Transverse colon (tissue), 4 donors: ENCODE measurements at regions not wholly inside any gene's neighbourhood (a gene's known extent, or its start where the extent isn't known, plus 50 kb on each side); places are given as distances from the start of the nearest gene placed in this dataset.

Experiments used
- DNase-seq: peaks from one replicate; pipeline ENCODE4 v3.0.0-alpha.2; 2019
- H3K27ac ChIP-seq, 4 donors: fragments of 200-600 bp; sonication (generic); 2 replicates each; pipeline ENCODE4 v1.5.1; 2016 to 2018; ENCODE audit warnings: inconsistent platforms in 4 of 4
- H3K27me3 ChIP-seq: fragments of 200-600 bp; sonication (generic); 2 replicates; pipeline ENCODE4 v1.5.1; 2017; ENCODE audit warnings: inconsistent platforms
- H3K36me3 ChIP-seq, 4 donors: fragments of 200-600 bp; sonication (generic); 2 replicates each; pipeline ENCODE4 v1.5.1; 2017 to 2019; ENCODE audit warnings: inconsistent platforms in 4 of 4
- H3K4me1 ChIP-seq, 4 donors: fragments of 200-600 bp; sonication (generic); 2 replicates each; pipeline ENCODE4 v1.5.1; 2017 to 2020; ENCODE audit warnings: inconsistent platforms in 4 of 4
- H3K4me3 ChIP-seq, 4 donors: fragments of 200-600 bp; sonication (generic); 1 replicate in 1 of 4; 2 replicates in 3 of 4; pipeline versions ENCODE4 v1.5.1 to v1.6.1; 2017 to 2019; ENCODE audit warnings: inconsistent platforms in 4 of 4
- H3K9me3 ChIP-seq, 2 donors: fragments of 200-600 bp; sonication (generic); 2 replicates each; pipeline ENCODE4 v1.5.1; 2017 to 2019; ENCODE audit warnings: inconsistent platforms in 2 of 2
- CTCF ChIP-seq, 5 experiments: fragments of 200-600 bp in 3 of 5; fragments of 450-650 bp in 2 of 5; sonication (generic) in 3 of 5; IDR thresholded peaks; 1 replicate in 2 of 5; 2 replicates in 3 of 5; pipeline ENCODE4 v1.5.1; 2016 to 2017; ENCODE audit warnings: antibody characterized with exemption in 5 of 5, inconsistent platforms in 3 of 5, mild to moderate bottlenecking in 2 of 5, moderate library complexity in 1 of 5
- EP300 ChIP-seq: sonication (generic); formaldehyde crosslinking; IDR thresholded peaks from one replicate; pipeline ENCODE4 v1.6.1; 2017; ENCODE audit warnings: antibody characterized with exemption, low read depth
- POLR2A ChIP-seq: fragments of 450-650 bp; IDR thresholded peaks from one replicate; pipeline ENCODE4 v1.6.1; 2016; ENCODE audit warnings: antibody characterized with exemption, mild to moderate bottlenecking, moderate library complexity
- POLR2AphosphoS5 ChIP-seq, 3 donors: sonication (generic); formaldehyde crosslinking; IDR thresholded peaks; one replicate each; pipeline ENCODE4 v1.6.1; 2016; ENCODE audit warnings: antibody characterized with exemption in 3 of 3
- WGBS, 2 donors: methylation state at CpG; one replicate each; pipeline ENCODE4 v1.1.5; 2018; ENCODE audit warnings: low coverage in 1 of 2; 5-methylcytosine and 5-hydroxymethylcytosine counted together
- in situ Hi-C, 4 donors: fragments of 200-750 bp; cut with MboI; loops; one replicate each; pipeline versions ENCODE4 v1.15.0 to v1.15.1; 2017; ENCODE audit warnings: low sequenced_read_pairs in 3 of 4, low pct_ligation_motif_present in 1 of 4, low pct_unique_long_range_greater_than_20kb in 1 of 4
- intact Hi-C: fragments of 100-400 bp; cut with DNase I; formaldehyde crosslinking; loops from one replicate; pipeline ENCODE4 v1.15.1; 2023; ENCODE audit warnings: low total_unique reads

GRCh38 chr4:150005537-150005936 lies 72.7 kb upstream of the DCLK2 start:
- 54 to 71% methylated on average over 2 to 3 of the region's 3 CpGs for WGBS, 2 donors
- Histone ChIP-seq H3K9me3 (no peaks in the 10 kb centered on the region), H3K27me3 (no peaks in the 10 kb centered on the region), H3K36me3 (no peaks in the 10 kb centered on the region), H3K4me1 (peaks cover 0 to 14% (median 2%) of the 10 kb centered on the region in 4 donors), H3K4me3 (no peak overlapping the region), H3K27ac (peak overlapping the region in 3 of 4 donors; percentile 37 to 64 (median 63))
- intact Hi-C loops = loop anchor here (10.0 kb wide), 1 partner anchor 209 kb away; no protein-coding TSS in a partner anchor
- TF ChIP-seq POLR2A = no peak
- TF ChIP-seq POLR2AphosphoS5 (IDR thresholded peaks at IDR 0.05) = no peak
- TF ChIP-seq CTCF (IDR thresholded peaks at IDR 0.05) = no peak
- no peak for TF ChIP-seq EP300
- no peak for DNase-seq
- in situ Hi-C loops = loop anchor here (10.0 to 25.0 kb wide), 4 partner anchors 69 to 239 kb away; partner anchors contain the start of gene DCLK2 (in 1 of the 4)

- 53 to 62% methylated on average over 2 of the region's 2 CpGs for WGBS, 2 donors
- Histone ChIP-seq H3K9me3 (no peaks in the 10 kb centered on the region), H3K27ac (peak overlapping the region in 3 of 4 donors; percentile 37 to 64 (median 63)), H3K4me3 (no peak overlapping the region), H3K4me1 (peaks cover 0 to 14% (median 2%) of the 10 kb centered on the region in 4 donors), H3K36me3 (no peaks in the 10 kb centered on the region), H3K27me3 (no peaks in the 10 kb centered on the region)
- DNase-seq = no peak
- TF ChIP-seq EP300 (no peak), POLR2AphosphoS5 (IDR thresholded peaks at IDR 0.05) (no peak), POLR2A (no peak), CTCF (IDR thresholded peaks at IDR 0.05) (no peak)
- in situ Hi-C loops = loop anchor here (10.0 to 25.0 kb wide), 4 partner anchors 69 to 239 kb away; partner anchors contain the start of gene DCLK2 (in 1 of the 4)
- intact Hi-C loops = loop anchor here (10.0 kb wide), 1 partner anchor 209 kb away; no protein-coding TSS in a partner anchor
Observed at GRCh38 chr4:150006197-150006596, 72.0 kb upstream of the DCLK2 start.

- TF ChIP-seq EP300 (no peak), POLR2AphosphoS5 (IDR thresholded peaks at IDR 0.05) (no peak), CTCF (IDR thresholded peaks at IDR 0.05) (no peak), POLR2A (no peak)
- no peaks in the 10 kb centered on the region for H3K36me3 ChIP-seq
- H3K27me3 ChIP-seq = no peaks in the 10 kb centered on the region
- peaks cover 0 to 14% (median 2%) of the 10 kb centered on the region in 4 donors for H3K4me1 ChIP-seq
- intact Hi-C loops = loop anchor here (10.0 kb wide), 1 partner anchor 207 kb away; no protein-coding TSS in a partner anchor
- no peak overlapping the region for H3K4me3 ChIP-seq
- 77 to 82% methylated on average over 1 to 3 of the region's 3 CpGs for WGBS, 2 donors
- DNase-seq = no peak
- peak overlapping the region in 3 of 4 donors; percentile 1 to 63 (median 37) for H3K27ac ChIP-seq
- in situ Hi-C loops = loop anchor here (10.0 to 25.0 kb wide), 4 partner anchors 67 to 237 kb away; partner anchors contain the start of gene DCLK2 (in 1 of the 4)
- no peaks in the 10 kb centered on the region for H3K9me3 ChIP-seq
Observed at GRCh38 chr4:150007512-150007911, 70.7 kb upstream of the DCLK2 start.

GRCh38 chr4:150008546-150008945 lies 69.7 kb upstream of the DCLK2 start:
- peaks cover 0 to 14% (median 2%) of the 10 kb centered on the region in 4 donors for H3K4me1 ChIP-seq
- WGBS, 2 donors = 65 to 82% methylated on average over 2 of the region's 2 CpGs
- in situ Hi-C loops = loop anchor here (10.0 to 25.0 kb wide), 4 partner anchors 66 to 236 kb away; partner anchors contain the start of gene DCLK2 (in 1 of the 4)
- no peak for DNase-seq
- intact Hi-C loops = loop anchor here (10.0 kb wide), 1 partner anchor 206 kb away; no protein-coding TSS in a partner anchor
- H3K27ac ChIP-seq = peak overlapping the region in 1 of 4 donors; percentile 2
- no peaks in the 10 kb centered on the region for H3K9me3 ChIP-seq
- no peaks in the 10 kb centered on the region for H3K27me3 ChIP-seq
- no peaks in the 10 kb centered on the region for H3K36me3 ChIP-seq
- TF ChIP-seq POLR2A (no peak), CTCF (IDR thresholded peaks at IDR 0.05) (no peak), EP300 (no peak), POLR2AphosphoS5 (IDR thresholded peaks at IDR 0.05) (no peak)
- H3K4me3 ChIP-seq = no peak overlapping the region
